Activated CD8-positive, alpha-beta T cell treated with anti-CD3 and anti-CD28 coated beads for 36 hours (primary cell): ENCODE measurements at regions not wholly inside any gene's neighbourhood (a gene's known extent, or its start where the extent isn't known, plus 50 kb on each side); places are given as distances from the start of the nearest gene placed in this dataset.
"Not testable (repeated sequence)": the region's sequence is repeated elsewhere in the genome, so short reads cannot be mapped to it uniquely, and the experiment has no call there.

Experiments
- ATAC-seq: fragments of 200-7000 bp; cut with Tn5 transposase; one replicate; pipeline ENCODE4 v1.10.0; 2021; ENCODE audit warnings: mild to moderate bottlenecking, moderate library complexity
- CTCF ChIA-PET: fragments of 350-600 bp; sonication (Branson Sonifier 250); formaldehyde crosslinking; loops from one replicate; lab custom pipeline; 2021; ENCODE audit warnings: antibody characterized with exemption; lab: Charles Lee
- POLR2A ChIA-PET: fragments of 350-600 bp; sonication (Branson Sonifier 250); formaldehyde crosslinking; loops from one replicate; lab custom pipeline; 2021; ENCODE audit warnings: antibody characterized with exemption; lab: Charles Lee
- DNase-seq: peaks from one replicate; pipeline ENCODE4 v3.0.0-alpha.2; 2020
- H3K27ac Mint-ChIP-seq: one replicate; pipeline ENCODE4 v1.8.0; 2021; ENCODE audit warnings: mild to moderate bottlenecking, mixed read lengths
- H3K27me3 Mint-ChIP-seq: one replicate; pipeline ENCODE4 v1.8.0; 2021; ENCODE audit warnings: mixed read lengths
- H3K36me3 Mint-ChIP-seq: one replicate; pipeline ENCODE4 v1.8.0; 2021; ENCODE audit warnings: low read depth, mixed read lengths
- H3K4me1 Mint-ChIP-seq: one replicate; pipeline ENCODE4 v1.8.0; 2021; ENCODE audit warnings: low read depth, mixed read lengths
- H3K4me3 Mint-ChIP-seq: one replicate; pipeline ENCODE4 v1.8.0; 2021; ENCODE audit warnings: mild to moderate bottlenecking, moderate library complexity, mixed read lengths
- H3K9me3 Mint-ChIP-seq: one replicate; pipeline ENCODE4 v1.8.0; 2021; ENCODE audit warnings: mixed read lengths
- CTCF ChIP-seq: fragments of 200-600 bp; IDR thresholded peaks from one replicate; pipeline ENCODE4 v1.8.0; 2022; ENCODE audit warnings: antibody characterized with exemption, mild to moderate bottlenecking
- intact Hi-C: fragments of 100-400 bp; cut with micrococcal nuclease; formaldehyde crosslinking; loops from one replicate; pipeline ENCODE4 v1.10.0; 2022

DNA sequence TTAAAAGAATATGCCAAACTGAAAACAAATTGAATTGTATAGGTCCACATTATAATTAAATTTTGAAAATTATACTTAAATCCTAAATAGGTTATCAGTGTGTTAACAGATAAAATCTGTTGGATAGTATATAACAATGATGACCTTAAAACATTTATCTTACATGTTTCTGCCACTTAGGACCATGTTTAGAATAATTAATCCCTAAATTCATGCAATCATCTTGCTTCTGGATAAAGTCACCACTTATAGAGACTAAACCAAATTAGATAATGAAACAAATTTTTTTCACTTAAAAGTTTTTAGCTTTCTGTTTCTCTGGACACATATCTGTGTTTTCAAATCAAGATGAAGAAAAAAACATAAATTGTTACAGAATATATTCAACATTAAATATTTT lies 511.7 kb upstream of the MIR17HG start:
- Mint-ChIP-seq H3K27ac (no peak overlapping the region), H3K4me3 (no peak overlapping the region), H3K27me3 (no peaks in the 10 kb centered on the region), H3K4me1 (no peaks in the 10 kb centered on the region), H3K36me3 (no peaks in the 10 kb centered on the region), H3K9me3 (peaks cover 1% of the 10 kb centered on the region)
- ATAC-seq (no peak), DNase-seq (no peak)
- POLR2A ChIA-PET = no interaction called here
- CTCF ChIA-PET = no interaction called here
- TF ChIP-seq CTCF = no peak
- intact Hi-C loops = no loop called here

DNA sequence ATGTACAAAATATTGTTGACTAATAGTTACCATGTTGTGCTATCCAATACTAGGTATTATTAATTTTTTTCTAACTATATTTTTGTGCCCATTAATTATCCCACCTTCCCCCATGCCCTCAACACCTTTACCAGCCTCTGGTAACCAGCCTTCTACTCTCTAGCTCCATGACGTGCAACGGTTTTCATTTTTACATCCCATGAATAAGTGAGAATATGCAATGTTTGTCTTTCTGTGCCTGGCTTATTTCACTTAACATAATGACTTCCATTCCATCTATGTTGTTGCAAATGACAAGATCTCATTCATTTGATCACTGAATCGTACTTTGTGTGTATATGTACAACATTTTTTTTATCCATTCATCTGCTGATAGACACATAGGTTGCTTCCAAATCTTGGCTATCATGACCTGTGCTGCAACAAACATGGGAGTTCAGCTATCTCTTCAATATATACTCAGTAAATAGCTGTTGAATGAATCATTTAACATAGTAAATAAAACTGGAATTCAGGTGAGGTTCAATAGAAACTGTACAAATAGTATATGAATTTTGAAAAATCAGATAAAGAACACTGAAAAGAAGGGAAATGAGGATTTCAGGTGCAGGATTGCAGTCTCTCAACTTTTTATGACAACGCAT lies 509.0 kb upstream of the MIR17HG start:
- POLR2A ChIA-PET = no interaction called here
- Mint-ChIP-seq H3K27me3 (no peaks in the 10 kb centered on the region), H3K27ac (no peak overlapping the region), H3K4me3 (no peak overlapping the region), H3K9me3 (no peaks in the 10 kb centered on the region), H3K4me1 (no peaks in the 10 kb centered on the region), H3K36me3 (no peaks in the 10 kb centered on the region)
- TF ChIP-seq CTCF = no peak
- DNase-seq = no peak
- intact Hi-C loops = no loop called here
- ATAC-seq = no peak
- CTCF ChIA-PET = no interaction called here

DNA sequence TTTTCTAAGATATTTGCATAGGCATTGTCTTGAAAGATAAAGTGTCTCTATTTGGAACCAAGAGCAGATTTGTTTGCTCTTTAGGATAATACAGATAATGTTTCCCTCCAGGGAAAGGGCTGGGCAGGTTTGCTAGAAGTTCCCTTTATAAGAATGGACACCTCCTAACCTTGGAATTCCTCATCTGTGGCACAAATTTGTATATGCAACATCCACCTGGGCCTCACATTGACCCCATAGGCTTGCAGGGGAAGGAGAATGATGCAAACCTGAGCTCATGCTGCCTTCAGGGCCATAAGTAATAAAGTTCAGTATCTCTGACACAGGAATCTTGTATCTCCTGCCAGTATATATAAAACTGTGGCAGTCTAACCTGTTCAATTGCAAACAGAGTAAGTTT lies 508.4 kb upstream of the MIR17HG start:
- intact Hi-C loops = no loop called here
- no peaks in the 10 kb centered on the region for H3K36me3 Mint-ChIP-seq
- no peaks in the 10 kb centered on the region for H3K9me3 Mint-ChIP-seq
- ChIA-PET CTCF (no interaction called here), POLR2A (no interaction called here)
- no peak for TF ChIP-seq CTCF
- H3K27ac Mint-ChIP-seq = no peak overlapping the region
- H3K4me3 Mint-ChIP-seq = no peak overlapping the region
- no peaks in the 10 kb centered on the region for H3K27me3 Mint-ChIP-seq
- H3K4me1 Mint-ChIP-seq = no peaks in the 10 kb centered on the region
- DNase-seq (no peak), ATAC-seq (no peak)

DNA sequence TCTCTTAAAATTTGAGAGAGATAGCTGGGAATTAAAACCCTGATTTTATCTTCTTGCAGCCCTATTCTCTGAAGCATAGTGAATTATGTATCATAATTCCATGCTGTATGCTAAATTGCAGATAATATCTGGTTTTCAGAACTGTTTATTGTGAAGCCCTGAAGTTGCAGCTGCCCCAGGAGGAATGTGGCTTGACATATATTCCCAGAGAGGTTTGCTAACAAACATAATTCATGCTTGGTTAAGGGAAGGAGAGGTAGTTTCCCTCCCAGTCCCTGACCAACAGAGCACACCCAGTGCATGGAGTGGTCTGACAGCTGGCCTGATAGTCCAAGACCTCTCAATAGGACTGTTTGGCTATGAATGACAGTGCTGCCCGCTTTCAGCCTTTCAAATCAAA lies 500.6 kb upstream of the MIR17HG start:
- Mint-ChIP-seq H3K4me1 (no peaks in the 10 kb centered on the region), H3K4me3 (no peak overlapping the region), H3K36me3 (no peaks in the 10 kb centered on the region), H3K27me3 (no peaks in the 10 kb centered on the region), H3K9me3 (peaks cover 3% of the 10 kb centered on the region), H3K27ac (no peak overlapping the region)
- no peak for ATAC-seq
- no peak for DNase-seq
- TF ChIP-seq CTCF = no peak
- POLR2A ChIA-PET = no interaction called here
- CTCF ChIA-PET = no interaction called here
- intact Hi-C loops = no loop called here

- H3K27ac Mint-ChIP-seq, ATAC-seq, H3K4me3 Mint-ChIP-seq, POLR2A ChIA-PET, H3K9me3 Mint-ChIP-seq, H3K4me1 Mint-ChIP-seq, H3K27me3 Mint-ChIP-seq, H3K36me3 Mint-ChIP-seq, intact Hi-C loops, CTCF ChIA-PET, DNase-seq: not testable (repeated sequence)
These were observed 493.8 kb upstream of the MIR17HG start for GRCh38 chr13:90853666-90854065.

DNA sequence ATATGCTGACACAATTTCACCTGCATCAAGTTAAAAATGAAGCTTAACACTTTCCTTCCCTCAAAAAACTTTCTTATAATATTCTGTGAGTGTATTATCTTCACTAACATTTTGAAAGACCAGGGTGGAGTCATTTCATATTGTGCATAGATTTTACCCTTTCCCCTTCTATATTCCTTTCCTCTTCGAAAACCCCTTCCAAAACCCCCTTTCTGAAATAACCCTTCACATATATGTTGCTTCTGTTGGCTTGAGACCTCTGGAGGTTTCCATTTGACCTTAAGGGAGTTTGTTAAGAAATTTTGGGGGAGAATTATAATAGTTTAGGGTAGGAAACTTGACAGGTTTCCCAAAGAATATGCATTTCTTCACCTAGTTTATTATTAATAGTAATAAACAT lies 489.6 kb upstream of the MIR17HG start:
- Mint-ChIP-seq H3K36me3 (no peaks in the 10 kb centered on the region), H3K9me3 (no peaks in the 10 kb centered on the region), H3K4me3 (no peak overlapping the region), H3K27me3 (no peaks in the 10 kb centered on the region), H3K27ac (no peak overlapping the region), H3K4me1 (no peaks in the 10 kb centered on the region)
- ChIA-PET POLR2A (no interaction called here), CTCF (no interaction called here)
- no peak for TF ChIP-seq CTCF
- ATAC-seq (no peak), DNase-seq (no peak)
- intact Hi-C loops = no loop called here
